OCI-LY3 (cell line): ENCODE measurements at regions not wholly inside any gene's neighbourhood (a gene's known extent, or its start where the extent isn't known, plus 50 kb on each side); places are given as distances from the start of the nearest gene placed in this dataset.

Experiments used
- H2AFZ ChIP-seq: fragments of 200-600, 300-600 bp; shearing (Covaris generic); 2 replicates; pipeline ENCODE4 v1.6.0; 2014; ENCODE audit warnings: antibody characterized with exemption, low read depth, low read length
- H3K27ac ChIP-seq: fragments of 200-600, 300-600 bp; sonication (generic); 2 replicates; pipeline ENCODE4 v1.5.1; 2014; ENCODE audit warnings: mild to moderate bottlenecking, low read length, moderate library complexity, mixed read lengths
- H3K27me3 ChIP-seq: fragments of 200-600, 300-600 bp; sonication (generic); 2 replicates; pipeline ENCODE4 v1.6.1; 2014; ENCODE audit warnings: low read depth, low read length, mixed read lengths
- H3K36me3 ChIP-seq: fragments of 200-600, 300-600 bp; sonication (generic); replicated peaks from 2 replicates; pipeline ENCODE3; 2014; ENCODE audit warnings: low read depth, low read length, mixed read lengths
- H3K4me1 ChIP-seq: fragments of 300-600, 200-600 bp; sonication (generic); 2 replicates; pipeline ENCODE4 v1.6.1; 2014; ENCODE audit warnings: low read length, mixed read lengths
- H3K4me2 ChIP-seq: fragments of 200-600, 300-600 bp; sonication (generic); 2 replicates; pipeline ENCODE4 v1.6.1; 2014; ENCODE audit warnings: low read length, mixed read lengths
- H3K4me3 ChIP-seq: fragments of 300-600, 200-600 bp; sonication (generic); 2 replicates; pipeline ENCODE4 v1.5.1; 2014; ENCODE audit warnings: antibody characterized with exemption, mild to moderate bottlenecking, low read length, moderate library complexity
- H3K79me2 ChIP-seq: fragments of 300-600, 200-600 bp; shearing (Covaris generic); 2 replicates; pipeline ENCODE4 v1.6.1; 2014; ENCODE audit warnings: mild to moderate bottlenecking, low read length, mixed read lengths
- H3K9ac ChIP-seq: fragments of 300-600, 200-600 bp; shearing (Covaris generic); 2 replicates; pipeline ENCODE4 v1.6.0; 2014; ENCODE audit warnings: mild to moderate bottlenecking, low read length, moderate library complexity
- H3K9me3 ChIP-seq: fragments of 200-600, 300-600 bp; shearing (Covaris generic); 2 replicates; pipeline ENCODE4 v1.6.1; 2014; ENCODE audit warnings: low read length, mixed read lengths; ENCODE audit not compliant: insufficient read depth
- H4K20me1 ChIP-seq: fragments of 200-600, 300-600 bp; sonication (generic); 2 replicates; pipeline ENCODE4 v1.6.1; 2016; ENCODE audit warnings: low read length, mixed read lengths; ENCODE audit not compliant: insufficient read depth
- CTCF ChIP-seq: fragments of 200-600, 300-600 bp; sonication (generic); IDR thresholded peaks from 2 replicates; pipeline ENCODE4 v1.5.1; 2014; ENCODE audit warnings: antibody characterized with exemption, low read length, low read depth
- EZH2phosphoT487 ChIP-seq: fragments of 200-600 bp; shearing (Covaris generic); IDR thresholded peaks from 2 replicates; pipeline ENCODE4 v1.6.1; 2018; ENCODE audit warnings: antibody characterized with exemption, mixed run types, low read depth

GRCh38 chr18:32577561-32577960, 106.9 kb upstream of the GAREM1 start:
- no peaks in the 10 kb centered on the region for H3K36me3 ChIP-seq
- no peak overlapping the region for H2AFZ ChIP-seq
- TF ChIP-seq CTCF (no peak), EZH2phosphoT487 (no peak)
- H3K9ac ChIP-seq: no peak overlapping the region
- H3K4me2 ChIP-seq: no peak overlapping the region
- no peaks in the 10 kb centered on the region; the same call in 1 of the 2 replicates for H3K27me3 ChIP-seq
- H3K9me3 ChIP-seq: no peaks in the 10 kb centered on the region
- H3K4me1 ChIP-seq: peaks cover 22% of the 10 kb centered on the region
- no peaks in the 10 kb centered on the region for H3K79me2 ChIP-seq
- H3K4me3 ChIP-seq: no peak overlapping the region
- H3K27ac ChIP-seq: no peak overlapping the region
- H4K20me1 ChIP-seq: no peaks in the 10 kb centered on the region

- H2AFZ ChIP-seq: no peak overlapping the region
- H3K4me3 ChIP-seq: no peak overlapping the region
- no peaks in the 10 kb centered on the region for H3K79me2 ChIP-seq
- H3K9ac ChIP-seq: no peak overlapping the region
- peak overlapping the region; percentile 48 for H3K4me2 ChIP-seq
- no peaks in the 10 kb centered on the region; the same call in 1 of the 2 replicates for H3K27me3 ChIP-seq
- H3K4me1 ChIP-seq: peaks cover 26% of the 10 kb centered on the region
- H4K20me1 ChIP-seq: no peaks in the 10 kb centered on the region
- no peak overlapping the region for H3K27ac ChIP-seq
- TF ChIP-seq EZH2phosphoT487: no peak
- peak; percentile 70 for TF ChIP-seq CTCF
- H3K36me3 ChIP-seq: no peaks in the 10 kb centered on the region
- no peaks in the 10 kb centered on the region for H3K9me3 ChIP-seq
Measured at GRCh38 chr18:32576296-32576916, 105.7 kb upstream of the GAREM1 start.

- no peak overlapping the region for H2AFZ ChIP-seq
- no peaks in the 10 kb centered on the region for H3K79me2 ChIP-seq
- H4K20me1 ChIP-seq: no peaks in the 10 kb centered on the region
- H3K4me3 ChIP-seq: no peak overlapping the region
- peaks cover 4% of the 10 kb centered on the region; the same call in 1 of the 2 replicates for H3K4me1 ChIP-seq
- no peak overlapping the region for H3K27ac ChIP-seq
- H3K27me3 ChIP-seq: no peaks in the 10 kb centered on the region
- H3K9me3 ChIP-seq: no peaks in the 10 kb centered on the region
- no peaks in the 10 kb centered on the region for H3K36me3 ChIP-seq
- H3K9ac ChIP-seq: no peak overlapping the region
- no peak for TF ChIP-seq EZH2phosphoT487
- no peak for TF ChIP-seq CTCF
- H3K4me2 ChIP-seq: no peak overlapping the region
Measured at GRCh38 chr18:32566960-32567359, 96.3 kb upstream of the GAREM1 start.

GRCh38 chr18:32553640-32554365, 83.1 kb upstream of the GAREM1 start:
- Histone ChIP-seq H3K9ac (no peak overlapping the region), H3K4me2 (no peak overlapping the region)

More at GRCh38 chr18:32553640-32554365, 83.1 kb upstream of the GAREM1 start:
- H3K4me3 ChIP-seq: no peak overlapping the region
- no peaks in the 10 kb centered on the region for H4K20me1 ChIP-seq
- H3K79me2 ChIP-seq: no peaks in the 10 kb centered on the region
- TF ChIP-seq CTCF: no peak
- no peak for TF ChIP-seq EZH2phosphoT487
- no peak overlapping the region for H2AFZ ChIP-seq
- no peaks in the 10 kb centered on the region for H3K9me3 ChIP-seq
- no peak overlapping the region for H3K27ac ChIP-seq
- no peaks in the 10 kb centered on the region for H3K27me3 ChIP-seq
- H3K4me1 ChIP-seq: peaks cover 2% of the 10 kb centered on the region; the same call in 1 of the 2 replicates
- H3K36me3 ChIP-seq: no peaks in the 10 kb centered on the region
